ENCODE measurements at regions not wholly inside any gene's neighbourhood (a gene's known extent, or its start where the extent isn't known, plus 50 kb on each side); places are given as distances from the start of the nearest gene placed in this dataset.

GRCh38 chr9:82682431-82682830 lies 380.5 kb downstream of the RASEF start:
- no peaks in the 10 kb centered on the region for H3K36me3 ChIP-seq (ENCODE audit: insufficient read depth)
- no peak for DNase-seq (ENCODE audit: extremely low spot score)
- no peaks in the 10 kb centered on the region for H3K4me1 ChIP-seq (ENCODE audit: insufficient read depth)
- H3K4me3 ChIP-seq (ENCODE audit: low read depth, low read length) = no peak overlapping the region
- WGBS = 75% methylated on average over 2 of the region's 2 CpGs
- no peak overlapping the region for H3K27ac ChIP-seq (ENCODE audit: low read depth)

DNA sequence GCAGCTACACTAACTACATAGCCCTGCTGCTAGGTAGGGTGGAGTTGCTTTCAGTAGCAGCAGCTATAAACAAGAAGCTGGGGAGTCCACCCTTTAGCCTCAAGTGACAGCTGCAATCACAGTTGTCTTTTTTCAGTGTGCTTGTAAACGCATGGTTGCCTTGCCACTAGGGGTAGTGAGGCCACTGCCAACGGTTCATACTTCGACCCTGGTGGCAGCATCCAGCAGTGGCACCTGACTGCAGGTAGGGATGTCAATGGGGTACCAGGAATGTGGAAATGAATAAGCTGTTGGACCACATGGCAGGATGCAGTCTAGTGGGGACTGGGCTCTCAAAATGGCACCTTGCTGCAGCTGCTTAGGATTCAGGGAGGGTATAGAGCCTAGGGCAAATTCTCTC lies 367.2 kb downstream of the RASEF start:
- DNase-seq (ENCODE audit: extremely low spot score) = no peak
- H3K36me3 ChIP-seq (ENCODE audit: insufficient read depth) = no peaks in the 10 kb centered on the region
- no peak overlapping the region for H3K4me3 ChIP-seq (ENCODE audit: low read depth, low read length)
- H3K4me1 ChIP-seq (ENCODE audit: insufficient read depth) = no peaks in the 10 kb centered on the region
- no peak overlapping the region for H3K27ac ChIP-seq (ENCODE audit: low read depth)
- WGBS = 93% methylated on average over 3 of the region's 3 CpGs

DNA sequence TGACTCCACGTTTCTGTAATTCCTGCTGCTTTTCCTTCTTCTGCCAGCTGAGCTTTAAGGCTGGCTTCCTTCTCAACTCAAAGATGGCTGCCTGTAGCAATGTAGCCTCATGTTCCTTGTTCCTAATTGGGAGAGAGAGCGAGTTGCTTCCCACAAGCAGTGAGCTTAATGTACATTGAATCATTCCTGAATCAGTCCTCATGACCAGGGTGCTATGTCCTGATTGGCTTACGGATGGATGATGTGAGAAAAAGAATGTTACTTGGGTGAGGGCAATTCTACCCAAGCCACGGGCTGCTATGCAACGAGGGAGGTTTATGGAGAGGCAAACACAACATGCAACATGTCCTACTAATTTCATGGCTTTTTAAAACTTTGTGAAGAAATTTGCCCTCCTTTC lies 356.2 kb downstream of the RASEF start:
- Histone ChIP-seq H3K4me1 (ENCODE audit: insufficient read depth) (no peaks in the 10 kb centered on the region), H3K27ac (ENCODE audit: low read depth) (no peak overlapping the region), H3K4me3 (ENCODE audit: low read depth, low read length) (no peak overlapping the region), H3K36me3 (ENCODE audit: insufficient read depth) (no peaks in the 10 kb centered on the region)
- no peak for DNase-seq (ENCODE audit: extremely low spot score)
- WGBS = 72% methylated on average over 5 of the region's 5 CpGs

GRCh38 chr9:82716821-82717220 lies 346.1 kb downstream of the RASEF start:
- Histone ChIP-seq H3K4me3 (ENCODE audit: low read depth, low read length) (no peak overlapping the region), H3K36me3 (ENCODE audit: insufficient read depth) (no peaks in the 10 kb centered on the region), H3K27ac (ENCODE audit: low read depth) (no peak overlapping the region), H3K4me1 (ENCODE audit: insufficient read depth) (no peaks in the 10 kb centered on the region)
- no peak for DNase-seq (ENCODE audit: extremely low spot score)
- WGBS = 84% methylated on average over 2 of the region's 2 CpGs

DNA sequence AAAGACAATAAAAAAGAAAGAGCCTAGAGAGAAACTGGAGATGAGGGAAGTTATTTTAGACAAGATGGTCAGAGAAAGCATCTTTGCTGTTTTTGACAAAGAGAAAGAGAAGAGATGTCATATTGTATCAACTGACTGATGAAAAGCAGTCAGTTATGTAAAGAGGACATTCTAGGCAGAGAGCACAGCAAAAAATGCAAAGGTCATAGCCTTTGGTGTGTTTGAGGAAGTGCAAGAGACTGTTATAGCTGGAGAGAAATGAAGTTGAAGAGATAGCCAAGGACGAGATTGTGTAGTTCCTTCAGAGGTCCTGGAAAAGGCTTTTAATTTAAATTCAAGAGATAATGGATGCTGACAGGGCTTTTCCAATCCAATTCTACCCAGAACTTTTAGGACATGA lies 342.4 kb downstream of the RASEF start:
- Histone ChIP-seq H3K4me3 (ENCODE audit: low read depth, low read length) (no peak overlapping the region), H3K36me3 (ENCODE audit: insufficient read depth) (no peaks in the 10 kb centered on the region), H3K27ac (ENCODE audit: low read depth) (no peak overlapping the region), H3K4me1 (ENCODE audit: insufficient read depth) (no peaks in the 10 kb centered on the region)
- DNase-seq (ENCODE audit: extremely low spot score) = no peak
- 53% methylated on average over 1 of the region's 1 CpG for WGBS

DNA sequence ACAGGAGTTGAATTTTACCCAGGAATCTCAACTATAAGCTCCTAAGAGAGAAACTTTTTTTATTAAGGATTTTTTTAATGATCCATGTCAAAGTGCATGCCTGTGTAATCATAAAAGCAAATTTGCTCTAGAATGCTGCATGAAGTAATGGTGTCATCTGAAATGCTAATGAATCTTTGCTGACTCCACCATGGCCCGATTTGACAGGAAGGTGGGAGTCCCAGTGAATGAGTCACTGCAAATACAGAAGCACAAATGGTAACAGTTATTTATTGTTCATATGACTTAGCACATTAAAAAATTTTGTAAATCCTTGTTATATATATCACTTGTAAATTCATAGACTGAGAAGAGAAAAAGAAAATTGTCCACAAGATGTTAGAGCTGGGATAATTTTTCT lies 341.3 kb downstream of the RASEF start:
- WGBS = 24% methylated on average over 1 of the region's 1 CpG
- Histone ChIP-seq H3K4me3 (ENCODE audit: low read depth, low read length) (no peak overlapping the region), H3K36me3 (ENCODE audit: insufficient read depth) (no peaks in the 10 kb centered on the region), H3K4me1 (ENCODE audit: insufficient read depth) (no peaks in the 10 kb centered on the region), H3K27ac (ENCODE audit: low read depth) (no peak overlapping the region)
- DNase-seq (ENCODE audit: extremely low spot score) = no peak

- 81% methylated on average over 1 of the region's 1 CpG for WGBS
- Histone ChIP-seq H3K4me1 (ENCODE audit: insufficient read depth) (no peaks in the 10 kb centered on the region), H3K27ac (ENCODE audit: low read depth) (no peak overlapping the region), H3K36me3 (ENCODE audit: insufficient read depth) (no peaks in the 10 kb centered on the region), H3K4me3 (ENCODE audit: low read depth, low read length) (no peak overlapping the region)
- DNase-seq (ENCODE audit: extremely low spot score) = no peak
Measured at GRCh38 chr9:82722051-82722450, 340.9 kb downstream of the RASEF start.

- Histone ChIP-seq H3K4me3 (ENCODE audit: low read depth, low read length) (no peak overlapping the region), H3K4me1 (ENCODE audit: insufficient read depth) (no peaks in the 10 kb centered on the region), H3K27ac (ENCODE audit: low read depth) (peak overlapping the region; percentile 10), H3K36me3 (ENCODE audit: insufficient read depth) (no peaks in the 10 kb centered on the region)
- DNase-seq (ENCODE audit: extremely low spot score) = no peak
- WGBS = 53% methylated on average over 2 of the region's 2 CpGs
Measured at GRCh38 chr9:82722561-82722960, 340.4 kb downstream of the RASEF start.

GRCh38 chr9:82726424-82727276 lies 336.3 kb downstream of the RASEF start:
- 55% methylated on average over 6 of the region's 6 CpGs for WGBS
- no peak for DNase-seq (ENCODE audit: extremely low spot score)
- Histone ChIP-seq H3K4me1 (ENCODE audit: insufficient read depth) (no peaks in the 10 kb centered on the region), H3K27ac (ENCODE audit: low read depth) (no peak overlapping the region), H3K4me3 (ENCODE audit: low read depth, low read length) (no peak overlapping the region), H3K36me3 (ENCODE audit: insufficient read depth) (no peaks in the 10 kb centered on the region)

DNA sequence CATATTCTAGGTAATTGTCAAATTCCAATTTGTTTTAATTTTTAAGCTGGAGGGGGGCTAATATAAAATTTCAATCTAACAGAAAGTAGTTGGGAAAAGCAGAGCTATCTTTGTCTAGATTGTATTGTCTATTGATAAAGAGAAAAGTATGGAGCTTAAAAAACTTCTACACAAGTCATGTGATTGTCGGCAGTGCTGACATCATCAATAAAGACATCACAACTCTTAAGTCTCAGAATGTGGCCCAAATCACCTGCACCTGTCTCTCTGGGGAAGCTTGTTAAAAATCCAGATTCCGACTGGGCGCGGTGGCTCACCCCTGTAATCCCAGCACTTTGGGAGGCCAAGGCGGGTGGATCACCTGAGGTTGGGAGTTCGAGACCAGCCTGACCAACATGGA lies 333.8 kb downstream of the RASEF start:
- Histone ChIP-seq H3K27ac (ENCODE audit: low read depth) (no peak overlapping the region), H3K4me3 (ENCODE audit: low read depth, low read length) (no peak overlapping the region), H3K36me3 (ENCODE audit: insufficient read depth) (no peaks in the 10 kb centered on the region), H3K4me1 (ENCODE audit: insufficient read depth) (no peaks in the 10 kb centered on the region)
- DNase-seq (ENCODE audit: extremely low spot score) = no peak
- 95% methylated on average over 6 of the region's 6 CpGs for WGBS

GRCh38 chr9:82729991-82730589 lies 332.9 kb downstream of the RASEF start:
- Histone ChIP-seq H3K4me1 (ENCODE audit: insufficient read depth) (no peaks in the 10 kb centered on the region), H3K36me3 (ENCODE audit: insufficient read depth) (no peaks in the 10 kb centered on the region), H3K4me3 (ENCODE audit: low read depth, low read length) (no peak overlapping the region), H3K27ac (ENCODE audit: low read depth) (no peak overlapping the region)
- DNase-seq (ENCODE audit: extremely low spot score) = no peak
- WGBS = 52% methylated on average over 1 of the region's 1 CpG

GRCh38 chr9:82732928-82733327 lies 330.0 kb downstream of the RASEF start:
- Histone ChIP-seq H3K4me3 (ENCODE audit: low read depth, low read length) (no peak overlapping the region), H3K36me3 (ENCODE audit: insufficient read depth) (no peaks in the 10 kb centered on the region), H3K27ac (ENCODE audit: low read depth) (no peak overlapping the region), H3K4me1 (ENCODE audit: insufficient read depth) (no peaks in the 10 kb centered on the region)
- WGBS = 35% methylated on average over 3 of the region's 3 CpGs
- DNase-seq (ENCODE audit: extremely low spot score) = no peak

- Histone ChIP-seq H3K4me3 (ENCODE audit: low read depth, low read length) (no peak overlapping the region), H3K27ac (ENCODE audit: low read depth) (no peak overlapping the region), H3K4me1 (ENCODE audit: insufficient read depth) (no peaks in the 10 kb centered on the region), H3K36me3 (ENCODE audit: insufficient read depth) (no peaks in the 10 kb centered on the region)
- WGBS = 87% methylated on average over 4 of the region's 4 CpGs
- no peak for DNase-seq (ENCODE audit: extremely low spot score)
Measured at GRCh38 chr9:82736126-82736525, 326.8 kb downstream of the RASEF start.

DNA sequence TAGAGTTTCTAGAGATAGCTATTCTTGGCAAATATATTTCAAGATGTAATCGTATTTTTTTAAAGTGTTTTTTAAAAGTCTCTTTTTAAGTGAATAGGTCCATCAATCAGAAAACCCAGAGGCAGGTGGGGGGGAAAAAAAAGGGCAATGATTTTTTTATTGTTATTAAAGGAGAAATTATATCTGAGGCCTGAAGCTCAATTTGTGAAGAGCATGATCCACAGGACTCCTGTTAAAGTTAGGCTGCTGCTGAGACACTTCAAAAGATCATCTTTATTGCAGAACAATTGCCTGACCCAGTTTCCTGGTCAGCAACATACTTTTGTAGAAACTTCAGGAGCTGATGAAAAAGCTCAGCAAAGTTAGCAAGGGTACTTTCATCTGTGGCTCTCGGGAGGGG lies 326.2 kb downstream of the RASEF start:
- Histone ChIP-seq H3K27ac (ENCODE audit: low read depth) (no peak overlapping the region), H3K4me3 (ENCODE audit: low read depth, low read length) (no peak overlapping the region), H3K4me1 (ENCODE audit: insufficient read depth) (no peaks in the 10 kb centered on the region), H3K36me3 (ENCODE audit: insufficient read depth) (no peaks in the 10 kb centered on the region)
- DNase-seq (ENCODE audit: extremely low spot score) = no peak
- WGBS = 63% methylated on average over 2 of the region's 2 CpGs
